GM19463 (cell line): ENCODE measurements at regions not wholly inside any gene's neighbourhood (a gene's known extent, or its start where the extent isn't known, plus 50 kb on each side); places are given as distances from the start of the nearest gene placed in this dataset.

ENCODE experiments used
- ATAC-seq: cut with Tn5 transposase; IDR thresholded peaks from one replicate; pipeline ENCODE4 v1.9.1; 2021; ENCODE audit warnings: mild to moderate bottlenecking, moderate library complexity; ENCODE audit not compliant: unreplicated experiment

DNA sequence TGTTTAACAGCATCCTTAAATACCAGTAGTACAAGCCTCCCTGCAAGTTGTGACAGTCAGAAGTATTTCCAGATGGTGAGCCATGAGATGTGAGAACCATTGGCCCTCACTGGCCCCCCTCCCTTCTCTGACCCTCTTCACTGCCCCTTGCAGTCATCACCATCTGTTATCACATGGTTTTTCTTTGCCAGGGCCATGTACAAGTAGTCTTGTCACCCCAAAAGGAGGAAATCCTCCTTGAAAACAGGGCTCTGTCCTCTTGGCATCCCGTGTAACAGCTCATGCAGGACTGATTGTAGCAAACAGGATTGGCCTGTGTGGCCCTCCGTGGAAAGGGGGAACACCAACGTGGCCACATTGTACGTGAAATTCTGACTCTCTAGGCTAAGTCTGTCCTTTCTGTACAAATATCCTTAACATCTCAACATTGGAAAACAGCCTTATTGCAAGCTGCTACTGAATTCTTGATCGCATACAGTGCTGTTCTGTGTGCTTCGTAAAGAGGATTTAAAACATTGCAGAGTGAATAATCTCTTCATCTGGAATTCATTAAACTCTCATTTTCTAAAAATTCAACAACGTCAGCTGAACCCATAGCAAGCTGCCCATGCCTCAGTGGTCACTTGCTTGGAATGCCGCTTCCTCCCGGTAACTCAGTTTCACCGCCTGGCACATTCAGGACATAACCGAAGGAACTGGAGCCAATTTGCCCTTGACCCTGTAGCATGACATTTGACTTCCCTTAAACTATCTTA, 171.7 kb downstream of the ATPSCKMT start:
- no peak for ATAC-seq

DNA sequence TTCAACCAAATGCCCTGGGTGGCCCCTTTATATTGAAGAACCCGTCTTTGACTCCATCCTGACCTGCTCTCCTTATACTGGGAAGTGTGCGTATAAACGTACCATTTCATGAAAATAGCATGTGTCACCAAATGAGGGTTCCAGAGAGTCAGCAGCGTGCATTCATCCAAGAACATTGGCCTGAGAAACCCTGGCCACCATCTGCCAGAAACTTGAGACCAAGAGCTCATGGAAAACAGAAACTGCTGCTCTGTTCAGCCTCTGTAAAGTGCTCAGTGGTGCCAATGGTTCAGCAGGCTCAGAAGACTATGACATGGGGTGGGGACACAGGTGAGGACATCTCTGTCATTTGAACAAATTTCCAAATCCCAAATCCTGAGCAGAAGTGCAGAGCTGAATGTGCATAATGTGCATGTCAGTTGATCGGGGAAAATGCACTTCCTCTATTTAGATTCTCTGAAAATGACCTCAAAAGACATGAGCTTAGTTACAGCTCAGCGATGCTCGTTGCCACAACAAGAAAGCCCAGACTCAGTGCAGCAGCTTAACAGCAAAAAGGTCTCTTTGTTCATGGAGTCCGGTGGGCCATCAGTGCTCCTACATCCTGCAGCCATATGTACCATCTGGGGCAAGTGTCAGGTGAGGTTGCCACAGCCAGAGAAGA, 176.1 kb downstream of the ATPSCKMT start:
- no peak for ATAC-seq

DNA sequence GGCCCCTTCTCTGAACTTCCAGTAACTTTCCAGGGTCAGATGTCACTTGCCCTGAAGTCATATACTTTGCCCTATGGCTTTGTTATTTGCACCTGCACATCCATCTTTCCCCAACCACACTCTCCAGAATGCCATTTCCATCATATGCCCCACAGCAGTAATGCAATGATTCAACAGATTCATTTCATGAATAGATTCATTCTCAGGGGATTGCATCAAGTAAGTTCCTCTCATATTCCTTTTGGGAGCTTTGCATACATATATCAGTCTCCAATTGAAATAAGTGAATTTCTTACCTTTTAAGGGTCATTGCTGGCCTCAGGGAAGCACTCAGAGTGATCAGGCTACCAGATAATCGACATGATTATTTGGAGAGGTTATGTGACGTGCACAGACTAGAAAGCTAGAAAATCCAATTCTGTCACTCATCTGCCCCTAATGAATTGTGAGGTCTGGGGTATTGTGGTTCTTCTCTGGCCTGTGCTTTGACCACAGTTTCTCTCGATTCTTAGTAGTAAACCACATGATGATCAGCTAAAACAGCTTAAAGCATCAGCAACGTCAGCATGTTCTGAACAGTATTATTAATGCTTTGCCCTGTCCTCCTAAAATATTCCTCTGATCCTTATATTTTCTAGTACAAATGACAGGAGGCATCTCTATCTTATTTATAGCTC, 179.9 kb downstream of the ATPSCKMT start:
- ATAC-seq: no peak

DNA sequence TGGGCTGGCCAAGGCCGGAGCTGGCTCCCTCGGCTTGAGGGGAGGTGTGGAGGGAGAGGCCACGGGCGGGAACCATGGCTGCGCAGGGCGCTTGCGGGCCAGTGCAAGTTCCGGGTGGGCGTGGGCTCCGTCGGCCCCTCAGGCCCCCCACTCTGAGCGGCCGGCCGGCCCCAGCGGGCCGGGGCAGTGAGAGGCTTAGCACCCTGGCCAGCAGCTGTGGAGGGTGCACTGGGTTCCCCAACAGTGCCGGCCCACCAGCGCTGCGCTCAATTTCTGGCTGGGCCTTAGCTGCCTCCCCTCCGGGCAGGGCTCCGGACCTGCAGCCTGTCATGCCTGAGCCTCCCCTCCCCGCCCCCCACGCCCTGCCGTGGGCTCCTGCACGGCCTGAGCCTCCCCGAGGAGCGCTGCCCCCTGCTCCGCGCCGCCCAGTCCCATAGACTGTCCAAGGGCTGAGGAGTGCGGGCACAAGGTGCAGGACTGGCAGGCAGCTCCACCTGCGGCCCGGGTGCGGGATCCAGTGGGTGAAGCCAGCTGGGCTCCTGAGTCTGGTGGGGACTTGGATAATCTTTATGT, 184.2 kb downstream of the ATPSCKMT start:
- ATAC-seq: no peak

DNA sequence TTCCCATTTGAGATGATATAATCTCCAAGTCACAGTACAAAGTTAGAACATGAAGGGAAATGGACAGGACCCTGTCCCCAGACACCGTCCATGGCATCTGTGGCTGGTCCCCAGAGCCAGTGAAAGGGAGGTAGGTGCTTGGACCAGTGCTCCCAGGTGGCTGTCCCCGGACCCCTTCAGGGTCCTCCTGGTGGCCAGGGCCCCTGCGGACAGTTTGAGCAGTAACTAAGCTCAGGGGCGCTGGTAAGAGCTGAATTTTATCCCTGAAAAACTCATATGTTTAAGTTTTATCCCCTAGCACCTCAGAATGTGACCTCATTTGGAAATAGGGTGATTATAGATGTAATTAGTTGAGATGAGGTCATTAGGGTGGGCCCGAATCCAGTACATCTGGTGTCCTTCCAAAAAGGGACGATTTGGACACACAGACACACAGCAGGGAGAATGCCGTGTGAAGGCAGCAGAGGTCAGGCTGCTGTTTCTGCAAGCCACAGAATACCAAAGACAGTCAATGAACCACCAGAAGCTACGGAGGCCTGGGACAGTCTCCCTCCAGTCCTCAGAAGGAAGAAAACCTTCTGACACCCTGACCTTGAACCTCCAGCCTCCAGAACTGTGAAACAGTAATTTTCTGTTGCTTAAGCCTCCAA, 185.0 kb downstream of the ATPSCKMT start:
- ATAC-seq: no peak

DNA sequence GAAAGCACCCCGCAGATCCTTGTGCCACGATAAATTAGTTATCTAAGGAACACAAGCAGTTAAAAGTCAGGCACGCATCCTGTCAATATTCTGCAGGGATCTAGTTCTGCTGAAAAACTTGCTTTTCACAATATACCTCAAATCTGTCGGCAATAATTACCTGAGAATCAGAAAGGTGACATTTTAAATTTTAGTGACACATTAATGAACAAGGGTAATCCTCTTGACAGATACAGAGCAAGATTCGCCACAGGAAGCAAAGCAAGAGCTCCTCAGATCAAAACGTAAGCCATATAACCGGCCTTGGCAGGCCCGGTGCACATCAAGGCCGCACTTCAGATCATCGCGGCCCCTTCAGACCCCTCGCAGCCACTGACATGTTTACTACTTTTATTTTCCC, 185.7 kb downstream of the ATPSCKMT start:
- ATAC-seq: no peak

DNA sequence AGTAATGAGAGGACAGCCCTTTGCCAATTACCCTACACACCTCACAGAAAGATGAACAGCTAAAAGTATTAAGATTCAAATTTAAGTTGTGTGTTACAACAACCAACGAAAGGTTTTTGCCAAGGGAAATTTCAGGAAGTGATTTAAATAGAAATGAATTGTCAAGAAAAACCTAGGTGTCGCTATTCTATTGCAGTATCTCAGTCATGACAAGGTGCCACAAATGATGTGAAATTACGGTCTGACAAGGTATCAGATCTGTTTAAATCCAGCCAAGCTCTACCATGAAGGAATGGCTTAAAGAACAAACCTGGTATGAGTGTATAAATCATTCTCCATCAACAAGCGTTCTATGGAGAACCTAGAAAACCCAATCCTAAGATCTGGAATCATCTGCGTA, 189.7 kb downstream of the ATPSCKMT start:
- no peak for ATAC-seq

DNA sequence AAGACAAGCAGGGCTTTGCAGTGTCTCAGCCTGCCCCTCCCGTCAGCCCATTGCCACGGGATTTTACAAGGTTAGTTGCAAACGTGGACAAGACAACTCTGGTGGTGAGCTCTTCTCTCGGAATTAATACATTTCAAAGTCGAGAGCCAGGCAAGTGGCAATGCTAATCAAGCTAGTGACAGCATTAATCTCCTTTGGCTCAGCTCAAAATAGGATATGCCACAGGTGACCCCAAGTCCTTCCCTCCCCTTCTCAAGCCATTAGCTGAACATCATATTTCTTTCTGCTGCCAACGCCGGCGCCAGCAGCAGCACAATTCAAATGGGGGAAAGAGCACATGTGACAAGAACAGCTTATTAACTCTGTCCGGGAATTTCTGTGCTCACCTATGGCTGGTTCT, 190.1 kb downstream of the ATPSCKMT start:
- ATAC-seq: no peak

DNA sequence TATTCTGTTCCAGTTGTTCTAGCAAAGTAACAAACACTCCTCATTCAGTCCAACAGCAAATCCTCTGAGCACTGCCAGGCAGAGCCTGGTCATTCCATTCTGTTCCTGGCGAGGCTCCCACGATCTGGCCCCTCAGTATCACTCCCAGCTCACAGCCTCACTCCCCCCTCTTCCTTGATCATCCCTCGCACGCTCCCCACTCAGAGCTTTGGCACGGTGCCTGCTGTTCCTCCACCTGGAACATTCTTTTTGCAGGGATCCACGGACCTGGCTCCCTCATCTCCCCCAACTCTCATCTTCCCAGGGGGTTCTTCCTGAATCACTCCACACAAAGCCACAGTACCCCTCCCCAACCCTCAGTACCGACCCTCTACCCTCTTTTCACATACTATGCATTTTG, 192.3 kb downstream of the ATPSCKMT start:
- no peak for ATAC-seq

DNA sequence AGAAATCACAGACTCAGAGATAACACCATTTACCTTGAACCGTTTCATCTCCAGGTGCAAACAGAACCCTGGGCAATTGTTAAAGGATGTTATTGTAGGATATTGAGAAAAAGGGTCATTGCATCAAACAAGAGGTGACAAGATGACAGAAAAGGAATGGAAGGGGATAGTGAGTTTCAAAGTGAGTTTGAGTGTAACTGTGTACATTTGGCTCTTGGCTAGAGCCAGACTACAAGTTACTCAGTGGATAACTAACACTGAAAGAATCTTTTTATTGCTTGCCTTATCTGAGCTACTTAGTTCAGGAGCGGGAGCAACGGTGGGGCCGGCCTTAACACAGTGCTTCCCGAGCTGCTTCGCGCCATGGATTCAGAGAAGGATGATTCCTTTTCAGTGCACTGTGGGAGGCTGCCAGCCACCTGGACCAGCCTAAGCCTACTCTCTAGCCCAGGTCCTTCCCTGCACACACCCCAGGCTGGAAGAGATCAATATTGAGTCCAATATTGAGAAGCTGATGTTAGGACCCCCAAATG, 193.4 kb downstream of the ATPSCKMT start:
- no peak for ATAC-seq

DNA sequence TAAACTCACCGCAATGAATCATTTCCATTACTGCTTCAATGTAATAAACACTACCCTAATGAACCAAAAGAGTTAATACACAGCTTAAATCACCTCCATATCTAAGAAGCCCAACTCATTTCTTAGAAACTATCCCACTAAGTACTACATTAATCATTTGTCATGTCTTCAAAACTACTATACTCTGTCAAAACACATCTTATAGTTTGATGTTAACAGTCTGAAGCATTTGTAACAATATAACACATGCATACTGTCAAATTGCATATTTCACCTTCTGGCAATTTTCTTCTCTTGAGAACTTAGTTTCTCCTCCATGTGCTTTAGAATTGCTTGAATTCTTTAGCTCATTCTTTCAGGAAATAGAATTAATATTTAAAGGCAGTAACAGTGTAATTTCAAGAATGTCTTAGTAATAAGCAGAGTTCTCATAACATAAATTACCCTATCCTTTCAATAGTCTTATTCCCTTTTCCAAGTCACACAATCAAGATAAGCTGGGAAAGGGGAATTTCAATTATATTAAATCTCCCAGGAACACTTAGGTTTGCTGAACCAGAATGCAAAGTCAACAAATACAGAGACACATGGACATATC, 199.7 kb downstream of the ATPSCKMT start:
- no peak for ATAC-seq

DNA sequence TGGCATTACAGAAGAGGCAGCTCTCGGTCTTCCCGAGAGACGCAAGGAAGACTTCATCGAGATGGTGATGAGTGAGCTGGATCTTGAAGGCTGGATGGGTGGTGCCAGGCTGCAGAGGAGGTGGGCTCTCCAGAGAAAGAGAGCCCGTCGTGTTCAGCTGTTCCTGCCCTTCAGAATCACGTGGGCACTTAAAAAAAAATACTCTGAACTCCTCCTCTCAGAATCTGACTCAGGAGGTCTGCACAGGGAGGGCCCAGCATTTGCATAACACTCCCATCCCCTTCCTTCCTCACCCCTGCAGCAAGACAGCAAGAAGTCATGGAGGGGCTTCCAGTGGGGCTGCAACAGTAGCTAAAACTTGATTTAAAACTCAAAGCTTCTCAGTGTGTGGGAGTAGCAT, 203.0 kb downstream of the ATPSCKMT start:
- no peak for ATAC-seq

DNA sequence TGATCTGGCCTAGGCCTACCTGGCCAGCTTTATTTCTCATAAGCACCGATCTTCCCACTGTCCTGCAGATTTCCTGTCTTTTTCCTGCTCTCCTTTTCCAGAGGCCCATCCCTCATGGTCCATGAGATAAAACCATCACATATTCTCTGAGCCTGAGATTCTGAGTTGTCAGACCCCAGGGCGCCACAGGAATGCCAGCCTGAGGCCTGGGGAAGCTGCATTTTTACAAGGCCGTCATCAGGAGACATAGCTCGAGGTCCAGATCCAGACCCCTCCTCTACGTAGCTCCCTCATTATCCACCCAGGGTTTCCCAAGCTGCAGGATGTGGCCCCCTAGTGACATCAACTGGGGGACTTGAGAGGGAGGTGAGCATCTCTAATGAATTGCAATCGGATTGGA, 204.3 kb downstream of the ATPSCKMT start:
- ATAC-seq: no peak

DNA sequence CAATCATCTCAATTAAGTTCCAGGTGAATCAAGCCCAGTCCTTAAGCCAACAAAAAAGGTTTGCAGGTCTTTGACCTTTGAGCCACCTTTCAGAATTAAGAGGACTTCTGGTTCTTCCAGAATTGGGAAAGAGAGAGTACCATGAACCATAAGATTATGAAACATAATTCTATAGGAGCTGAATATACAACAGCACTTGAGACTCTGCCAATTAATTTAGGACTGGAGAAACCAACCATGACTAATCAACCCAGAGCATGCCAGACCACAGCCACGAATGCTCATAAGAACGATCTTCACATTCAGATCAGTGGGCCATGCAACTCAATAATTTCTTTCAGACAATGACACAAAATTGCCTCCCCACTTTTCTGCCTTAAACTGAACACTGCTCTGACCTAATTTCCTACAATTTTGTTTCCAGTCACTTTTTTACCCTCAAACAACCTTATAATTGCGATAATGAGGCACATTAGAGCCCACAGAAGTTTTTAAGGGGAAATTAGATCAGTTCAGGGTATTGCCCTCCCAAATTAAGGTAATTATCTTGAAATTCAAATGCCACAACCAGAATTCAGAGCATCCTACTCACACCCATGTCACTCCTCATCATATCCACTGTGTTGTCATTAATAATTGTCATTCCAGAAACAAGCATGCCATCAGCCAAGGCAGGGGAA, 213.4 kb downstream of the ATPSCKMT start:
- ATAC-seq: no peak

DNA sequence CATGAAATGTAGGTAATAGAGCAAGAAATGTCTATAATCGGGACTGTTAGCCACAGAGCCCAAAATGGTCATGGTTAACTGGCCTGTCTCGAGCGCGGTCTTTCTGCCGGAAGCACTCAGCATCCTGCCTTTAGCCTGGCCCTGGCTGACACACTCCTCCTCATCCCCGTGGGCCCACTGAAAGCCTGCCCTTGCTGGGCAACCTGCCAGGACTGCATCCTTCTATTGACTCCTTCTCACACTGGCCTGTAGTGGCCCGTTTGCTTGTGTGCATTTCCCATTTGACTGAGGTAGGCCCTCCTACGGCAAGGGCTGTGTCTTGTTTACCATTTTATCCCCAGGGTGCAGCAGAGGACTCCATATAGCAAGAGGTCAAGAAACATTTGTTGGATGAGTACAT, 215.7 kb downstream of the ATPSCKMT start:
- ATAC-seq: no peak

DNA sequence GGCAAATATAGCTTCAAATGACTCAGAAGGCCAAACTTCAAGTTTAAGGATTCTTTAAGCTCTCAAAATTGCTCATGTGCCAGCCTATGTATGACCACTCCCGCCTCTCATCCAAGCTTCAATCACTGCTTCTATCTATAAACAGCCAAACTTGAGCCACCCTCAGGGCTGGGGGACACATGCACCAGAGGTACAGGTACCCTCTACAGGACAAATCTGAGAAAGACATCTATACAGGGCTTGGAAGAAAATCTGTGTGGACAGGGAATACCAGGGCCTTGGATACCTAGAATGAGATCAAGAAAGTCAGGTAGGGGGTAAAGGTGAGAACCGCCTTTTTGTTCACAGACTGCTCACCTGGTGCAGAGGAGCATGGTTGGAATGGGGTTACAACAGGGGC, 217.9 kb downstream of the ATPSCKMT start:
- no peak for ATAC-seq

DNA sequence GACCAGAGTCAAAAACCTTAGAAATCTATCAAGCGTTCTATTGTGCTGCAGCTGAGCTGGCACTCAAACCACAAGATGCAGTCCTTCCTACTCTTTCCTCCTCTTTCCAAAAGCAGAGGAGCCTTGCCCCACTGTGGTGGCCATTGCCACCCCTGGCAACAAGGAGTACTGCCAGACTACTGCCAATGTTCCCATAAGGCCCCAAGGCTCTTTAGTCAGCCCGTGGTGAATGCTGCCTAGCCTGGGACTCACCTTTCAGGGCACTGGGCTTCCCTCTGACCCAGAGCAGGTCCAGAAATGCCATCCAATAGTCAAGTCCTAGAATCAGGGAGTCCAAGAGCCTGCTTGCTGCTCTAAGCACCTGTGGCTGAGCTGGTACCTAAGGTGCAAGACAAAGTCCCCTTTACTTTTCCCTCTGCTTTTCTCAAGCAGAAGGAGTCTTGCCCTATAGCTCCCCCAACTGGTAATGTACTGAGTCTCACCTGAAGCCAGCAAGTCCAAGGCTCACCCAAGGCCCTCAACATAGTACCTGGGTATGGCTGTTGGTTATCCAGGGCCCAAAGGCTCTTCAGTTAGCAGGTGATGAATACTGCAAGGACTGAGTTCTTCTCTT, 219.4 kb downstream of the ATPSCKMT start:
- no peak for ATAC-seq

DNA sequence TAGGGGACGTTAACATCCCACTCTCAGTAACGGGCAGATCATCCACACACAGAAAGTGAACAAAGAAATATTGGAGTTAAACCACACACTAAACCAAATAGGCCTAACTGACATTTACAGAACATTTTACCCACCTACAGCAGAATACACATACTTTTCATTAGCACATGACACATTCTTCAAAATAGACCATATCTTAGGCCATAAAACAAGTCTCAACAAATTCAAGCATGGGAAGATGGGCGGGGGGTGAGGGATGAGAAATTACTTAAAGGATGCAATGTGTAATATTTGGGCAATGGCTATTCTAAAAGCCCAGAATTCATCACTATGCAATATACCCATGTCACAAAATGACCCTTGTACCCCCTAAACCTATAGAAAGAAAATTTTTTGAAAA, 226.2 kb downstream of the ATPSCKMT start:
- no peak for ATAC-seq

DNA sequence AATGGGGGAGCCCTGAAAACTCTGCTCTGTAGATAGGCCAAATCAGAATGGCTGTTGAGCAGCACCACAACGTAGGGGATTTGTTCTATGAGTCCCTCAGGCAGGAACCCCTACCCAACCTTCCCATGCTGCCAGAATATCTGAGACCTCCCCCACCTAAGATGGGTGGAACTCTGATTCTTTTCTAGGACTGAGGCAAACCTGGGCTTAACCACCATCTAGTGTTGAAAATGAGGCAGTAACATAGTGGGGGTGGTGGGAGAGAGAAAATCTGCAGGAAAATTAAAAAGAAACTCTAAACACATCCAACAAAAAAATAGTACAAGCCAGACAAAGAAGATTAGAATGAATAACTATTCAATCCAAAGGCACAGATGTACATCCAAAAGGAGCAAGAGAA, 228.4 kb downstream of the ATPSCKMT start:
- no peak for ATAC-seq

DNA sequence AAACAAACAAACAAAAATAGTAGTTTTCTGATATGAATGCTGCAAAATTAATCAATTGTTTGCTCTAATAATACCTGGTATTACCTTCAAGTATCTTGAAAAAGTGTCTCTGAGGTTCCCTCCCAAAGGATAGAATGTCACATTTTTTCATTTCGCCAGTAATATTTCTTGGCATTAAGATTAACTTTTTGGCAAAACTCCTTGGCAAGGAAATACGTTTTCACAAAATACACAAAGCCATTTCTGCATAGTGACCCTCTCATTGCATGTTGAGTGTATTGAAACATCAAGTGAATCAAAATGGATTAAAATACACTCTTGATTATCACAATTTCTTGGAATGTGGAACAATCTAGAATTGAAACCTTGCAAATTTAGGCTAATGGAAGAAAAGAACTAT, 230.5 kb downstream of the ATPSCKMT start:
- no peak for ATAC-seq
